GM23248 (cell line): ENCODE measurements at regions not wholly inside any gene's neighbourhood (a gene's known extent, or its start where the extent isn't known, plus 50 kb on each side); places are given as distances from the start of the nearest gene placed in this dataset.
"Not testable (repeated sequence)": the region's sequence is repeated elsewhere in the genome, so short reads cannot be mapped to it uniquely, and the experiment has no call there.

Experiments used
- DNase-seq: peaks from one replicate; pipeline ENCODE4 v3.0.0-alpha.2; 2015
- H2AFZ ChIP-seq: fragments of 200-600 bp; sonication (generic); 2 replicates; pipeline ENCODE4 v1.6.1; 2016; ENCODE audit warnings: antibody characterized with exemption
- H3F3A ChIP-seq: fragments of 200-600 bp; sonication (generic); 2 replicates; pipeline ENCODE4 v1.6.1; 2016; ENCODE audit warnings: mild to moderate bottlenecking, antibody characterized with exemption, mixed run types; ENCODE audit not compliant: insufficient read depth
- H3K27ac ChIP-seq: fragments of 200-600 bp; sonication (generic); 2 replicates; pipeline ENCODE4 v1.5.1; 2016; ENCODE audit warnings: mild to moderate bottlenecking
- H3K27me3 ChIP-seq: fragments of 200-600 bp; sonication (generic); replicated peaks from 2 replicates; pipeline ENCODE4 v1.6.1; 2016; ENCODE audit warnings: mild to moderate bottlenecking; ENCODE audit not compliant: insufficient read depth
- H3K36me3 ChIP-seq: fragments of 200-600 bp; sonication (generic); 2 replicates; pipeline ENCODE4 v1.6.1; 2016; ENCODE audit warnings: low read depth, mild to moderate bottlenecking
- H3K4me1 ChIP-seq: fragments of 200-600 bp; sonication (generic); 2 replicates; pipeline ENCODE4 v1.6.1; 2016; ENCODE audit warnings: mild to moderate bottlenecking; ENCODE audit not compliant: insufficient read depth
- H3K4me2 ChIP-seq: fragments of 200-600 bp; sonication (generic); one replicate; pipeline ENCODE4 v1.6.1; 2016; ENCODE audit warnings: mild to moderate bottlenecking; ENCODE audit not compliant: unreplicated experiment
- H3K4me3 ChIP-seq: fragments of 200-600 bp; sonication (generic); 2 replicates; pipeline ENCODE4 v1.5.1; 2016; ENCODE audit warnings: mild to moderate bottlenecking
- H3K79me2 ChIP-seq: fragments of 200-600 bp; sonication (generic); 2 replicates; pipeline ENCODE4 v1.6.1; 2016; ENCODE audit warnings: mild to moderate bottlenecking; ENCODE audit not compliant: insufficient read depth
- H3K9ac ChIP-seq: fragments of 200-600 bp; sonication (generic); 2 replicates; pipeline ENCODE4 v1.6.1; 2016; ENCODE audit warnings: mild to moderate bottlenecking
- H3K9me2 ChIP-seq: fragments of 200-600 bp; sonication (generic); 2 replicates; pipeline ENCODE4 v1.6.1; 2016; ENCODE audit warnings: mixed run types, mild to moderate bottlenecking, moderate library complexity; ENCODE audit not compliant: insufficient read depth
- H3K9me3 ChIP-seq: fragments of 200-600 bp; sonication (generic); one replicate; pipeline ENCODE4 v1.6.1; 2017; ENCODE audit warnings: low read depth
- H4K20me1 ChIP-seq: fragments of 200-600 bp; sonication (generic); 2 replicates; pipeline ENCODE4 v1.6.0; 2016; ENCODE audit not compliant: insufficient read depth
- EZH2 ChIP-seq: fragments of 200-600 bp; sonication (generic); IDR thresholded peaks from 2 replicates; pipeline ENCODE4 v1.6.1; 2018; ENCODE audit warnings: antibody characterized with exemption, mild to moderate bottlenecking; ENCODE audit not compliant: insufficient read depth, poor library complexity, severe bottlenecking
- EZH2phosphoT487 ChIP-seq: fragments of 200-600 bp; sonication (generic); IDR thresholded peaks from 2 replicates; pipeline ENCODE4 v1.6.1; 2018; ENCODE audit warnings: antibody characterized with exemption, moderate library complexity, mild to moderate bottlenecking, low read depth; ENCODE audit not compliant: insufficient read depth
- WGBS, 2 experiments: methylation state at CpG; one replicate each; pipeline ENCODE4 v1.1.6; 2015 to 2017; ENCODE audit warnings: low lambda C conversion rate in 2 of 2, low coverage in 1 of 2; ENCODE audit errors: missing lambda C conversion rate in 2 of 2; 5-methylcytosine and 5-hydroxymethylcytosine counted together
- in situ Hi-C: fragments of 300-500 bp; cut with MboI; formaldehyde crosslinking; loops from 2 replicates; pipeline ENCODE4 v1.15.0; 2020

DNA sequence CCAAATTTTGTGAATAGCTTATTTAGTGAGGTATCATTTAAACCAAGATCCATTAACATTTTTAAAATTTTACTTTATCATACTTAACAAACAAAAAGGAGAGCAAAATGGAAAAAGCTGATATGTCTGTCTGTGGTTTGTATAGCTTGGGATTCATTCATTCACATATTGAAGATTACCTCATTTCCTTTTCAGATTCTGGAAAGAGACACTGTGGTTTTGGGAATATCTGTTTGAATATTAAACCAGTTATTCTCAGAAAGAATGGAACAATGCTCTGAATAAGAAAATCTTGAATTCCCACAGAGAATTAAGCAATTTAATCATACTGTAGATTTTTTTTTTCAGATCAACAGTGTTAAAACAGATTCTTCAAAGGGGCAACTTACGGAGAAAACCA is 93.8 kb upstream of the PRDX6 start:
- in situ Hi-C loops, result no loop called here

DNA sequence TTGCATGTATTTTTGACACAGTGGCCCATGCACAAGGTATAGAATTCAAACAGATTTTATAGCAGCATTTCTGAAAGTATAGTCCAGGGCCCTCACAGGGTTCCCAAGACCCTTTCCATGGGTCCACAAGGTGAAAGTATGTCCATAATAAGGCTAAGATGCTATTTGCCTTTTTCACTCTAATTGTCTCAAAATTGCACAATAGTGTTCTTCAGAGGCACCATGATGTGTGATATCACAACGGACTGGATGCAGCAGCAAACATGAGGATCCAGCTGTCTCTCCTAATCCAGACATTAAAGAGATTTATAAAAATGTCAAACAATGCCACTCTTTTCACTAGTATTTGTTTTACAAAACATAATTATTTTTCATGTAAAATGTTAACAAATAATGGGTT is 88.8 kb upstream of the PRDX6 start:
- Histone ChIP-seq H3K4me2 (no peak overlapping the region), H3K4me3 (no peak overlapping the region), H3K4me1 (peaks cover 19% of the 10 kb centered on the region), H3K36me3 (no peaks in the 10 kb centered on the region), H3K79me2 (no peaks in the 10 kb centered on the region), H3K9me2 (no peaks in the 10 kb centered on the region), H4K20me1 (no peaks in the 10 kb centered on the region), H3K27me3 (no peaks in the 10 kb centered on the region), H2AFZ (no peak overlapping the region), H3K27ac (no peak overlapping the region), H3F3A (peaks cover 15% of the 10 kb centered on the region), H3K9ac (no peak overlapping the region), H3K9me3 (no peaks in the 10 kb centered on the region)
- TF ChIP-seq EZH2 (no peak), EZH2phosphoT487 (no peak)
- DNase-seq, result no peak
- WGBS, 2 experiments, result 76 to 82% methylated on average over 1 of the region's 1 CpG
- in situ Hi-C loops, result no loop called here

More for the DNA sequence above, 93.8 kb upstream of the PRDX6 start:
- H2AFZ ChIP-seq, result no peak overlapping the region
- H3K4me2 ChIP-seq, result peak overlapping the region; percentile 34
- no peaks in the 10 kb centered on the region for H3F3A ChIP-seq
- no peaks in the 10 kb centered on the region for H3K9me3 ChIP-seq
- no peak overlapping the region for H3K4me3 ChIP-seq
- 84 to 94% methylated on average over 1 of the region's 1 CpG for WGBS, 2 experiments
- H4K20me1 ChIP-seq, result no peaks in the 10 kb centered on the region
- no peak for TF ChIP-seq EZH2
- no peak for TF ChIP-seq EZH2phosphoT487
- no peaks in the 10 kb centered on the region for H3K4me1 ChIP-seq
- no peaks in the 10 kb centered on the region for H3K79me2 ChIP-seq
- H3K9me2 ChIP-seq, result no peaks in the 10 kb centered on the region
- H3K27ac ChIP-seq, result no peak overlapping the region
- H3K27me3 ChIP-seq, result no peaks in the 10 kb centered on the region
- DNase-seq, result peak; percentile 40
- H3K36me3 ChIP-seq, result no peaks in the 10 kb centered on the region
- H3K9ac ChIP-seq, result no peak overlapping the region

- DNase-seq, result peak; percentile 94
- H3K36me3 ChIP-seq, result no peaks in the 10 kb centered on the region
- in situ Hi-C loops, result no loop called here
- WGBS, 2 experiments, result 38 to 41% methylated on average over 8 of the region's 8 CpGs
- H3K4me3 ChIP-seq, result peak overlapping the region; percentile 46
- no peak for TF ChIP-seq EZH2phosphoT487
- H4K20me1 ChIP-seq, result no peaks in the 10 kb centered on the region
- H3K4me1 ChIP-seq, result peaks cover 31% of the 10 kb centered on the region
- H3F3A ChIP-seq, result peaks cover 27% of the 10 kb centered on the region
- H3K27me3 ChIP-seq, result no peaks in the 10 kb centered on the region
- no peaks in the 10 kb centered on the region for H3K9me3 ChIP-seq
- peak overlapping the region; percentile 94 for H3K4me2 ChIP-seq
- 0 out of 2 replicates have a peak overlapping the region, but pooled peaks have one; percentile 8 for H2AFZ ChIP-seq
- peak overlapping the region; percentile 72 for H3K9ac ChIP-seq
- H3K27ac ChIP-seq, result peak overlapping the region; percentile 96
- H3K79me2 ChIP-seq, result no peaks in the 10 kb centered on the region
- no peaks in the 10 kb centered on the region for H3K9me2 ChIP-seq
Observed at GRCh38 chr1:173392895-173393658, 84.1 kb upstream of the PRDX6 start.

GRCh38 chr1:173393659-173394000 is 83.5 kb upstream of the PRDX6 start:
- WGBS, 2 experiments, result 5 to 17% methylated on average over 1 of the region's 1 CpG
- Histone ChIP-seq H3K4me1 (peaks cover 31% of the 10 kb centered on the region), H4K20me1 (no peaks in the 10 kb centered on the region), H3K79me2 (no peaks in the 10 kb centered on the region), H3K27me3 (no peaks in the 10 kb centered on the region), H3K9ac (peak overlapping the region; percentile 72), H3K4me3 (peak overlapping the region; percentile 46), H2AFZ (0 out of 2 replicates have a peak overlapping the region, but pooled peaks have one; percentile 8), H3K27ac (peak overlapping the region; percentile 96), H3K9me3 (no peaks in the 10 kb centered on the region), H3K4me2 (peak overlapping the region; percentile 94), H3K36me3 (no peaks in the 10 kb centered on the region), H3F3A (peaks cover 27% of the 10 kb centered on the region), H3K9me2 (no peaks in the 10 kb centered on the region)
- TF ChIP-seq EZH2phosphoT487 (no peak), EZH2 (no peak)
- peak; percentile 85 for DNase-seq
- in situ Hi-C loops, result no loop called here

- H3K79me2 ChIP-seq, H4K20me1 ChIP-seq, H3K4me2 ChIP-seq, H3K27ac ChIP-seq, H3K36me3 ChIP-seq, DNase-seq, H3K9me2 ChIP-seq, H3K9me3 ChIP-seq, H3K4me3 ChIP-seq, in situ Hi-C loops, H2AFZ ChIP-seq, H3K9ac ChIP-seq, H3K27me3 ChIP-seq: not testable (repeated sequence)
- peaks cover 31% of the 10 kb centered on the region for H3K4me1 ChIP-seq
- H3F3A ChIP-seq, result peaks cover 27% of the 10 kb centered on the region
Observed at GRCh38 chr1:173394813-173395212, 82.3 kb upstream of the PRDX6 start.
